Liver (tissue), 2 donors: ENCODE measurements at regions not wholly inside any gene's neighbourhood (a gene's known extent, or its start where the extent isn't known, plus 50 kb on each side); places are given as distances from the start of the nearest gene placed in this dataset.

Experiments
- TF ChIP-seq, protein P1 (sequence below): fragments of 150-350 bp; IDR thresholded peaks from 2 replicates; pipeline ENCODE4 v1.5.1; 2017; ENCODE audit warnings: improper control_type of control experiment, low read depth, low read length; ENCODE audit not compliant: missing input control
- TF ChIP-seq, protein P2 (sequence below): IDR thresholded peaks from 2 replicates; pipeline ENCODE4 v1.6.1; 2016; ENCODE audit warnings: antibody characterized with exemption, mild to moderate bottlenecking
- TF ChIP-seq, protein P3 (sequence below): IDR thresholded peaks from 2 replicates; pipeline ENCODE4 v1.6.1; 2016; ENCODE audit warnings: antibody characterized with exemption
- donor health status: healthy.

GRCh38 chr22:49352361-49353169 is 475.1 kb downstream of the BRD1 start:
- TF ChIP-seq, protein P1, sequence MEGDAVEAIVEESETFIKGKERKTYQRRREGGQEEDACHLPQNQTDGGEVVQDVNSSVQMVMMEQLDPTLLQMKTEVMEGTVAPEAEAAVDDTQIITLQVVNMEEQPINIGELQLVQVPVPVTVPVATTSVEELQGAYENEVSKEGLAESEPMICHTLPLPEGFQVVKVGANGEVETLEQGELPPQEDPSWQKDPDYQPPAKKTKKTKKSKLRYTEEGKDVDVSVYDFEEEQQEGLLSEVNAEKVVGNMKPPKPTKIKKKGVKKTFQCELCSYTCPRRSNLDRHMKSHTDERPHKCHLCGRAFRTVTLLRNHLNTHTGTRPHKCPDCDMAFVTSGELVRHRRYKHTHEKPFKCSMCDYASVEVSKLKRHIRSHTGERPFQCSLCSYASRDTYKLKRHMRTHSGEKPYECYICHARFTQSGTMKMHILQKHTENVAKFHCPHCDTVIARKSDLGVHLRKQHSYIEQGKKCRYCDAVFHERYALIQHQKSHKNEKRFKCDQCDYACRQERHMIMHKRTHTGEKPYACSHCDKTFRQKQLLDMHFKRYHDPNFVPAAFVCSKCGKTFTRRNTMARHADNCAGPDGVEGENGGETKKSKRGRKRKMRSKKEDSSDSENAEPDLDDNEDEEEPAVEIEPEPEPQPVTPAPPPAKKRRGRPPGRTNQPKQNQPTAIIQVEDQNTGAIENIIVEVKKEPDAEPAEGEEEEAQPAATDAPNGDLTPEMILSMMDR, result no peak
- TF ChIP-seq, protein P2, sequence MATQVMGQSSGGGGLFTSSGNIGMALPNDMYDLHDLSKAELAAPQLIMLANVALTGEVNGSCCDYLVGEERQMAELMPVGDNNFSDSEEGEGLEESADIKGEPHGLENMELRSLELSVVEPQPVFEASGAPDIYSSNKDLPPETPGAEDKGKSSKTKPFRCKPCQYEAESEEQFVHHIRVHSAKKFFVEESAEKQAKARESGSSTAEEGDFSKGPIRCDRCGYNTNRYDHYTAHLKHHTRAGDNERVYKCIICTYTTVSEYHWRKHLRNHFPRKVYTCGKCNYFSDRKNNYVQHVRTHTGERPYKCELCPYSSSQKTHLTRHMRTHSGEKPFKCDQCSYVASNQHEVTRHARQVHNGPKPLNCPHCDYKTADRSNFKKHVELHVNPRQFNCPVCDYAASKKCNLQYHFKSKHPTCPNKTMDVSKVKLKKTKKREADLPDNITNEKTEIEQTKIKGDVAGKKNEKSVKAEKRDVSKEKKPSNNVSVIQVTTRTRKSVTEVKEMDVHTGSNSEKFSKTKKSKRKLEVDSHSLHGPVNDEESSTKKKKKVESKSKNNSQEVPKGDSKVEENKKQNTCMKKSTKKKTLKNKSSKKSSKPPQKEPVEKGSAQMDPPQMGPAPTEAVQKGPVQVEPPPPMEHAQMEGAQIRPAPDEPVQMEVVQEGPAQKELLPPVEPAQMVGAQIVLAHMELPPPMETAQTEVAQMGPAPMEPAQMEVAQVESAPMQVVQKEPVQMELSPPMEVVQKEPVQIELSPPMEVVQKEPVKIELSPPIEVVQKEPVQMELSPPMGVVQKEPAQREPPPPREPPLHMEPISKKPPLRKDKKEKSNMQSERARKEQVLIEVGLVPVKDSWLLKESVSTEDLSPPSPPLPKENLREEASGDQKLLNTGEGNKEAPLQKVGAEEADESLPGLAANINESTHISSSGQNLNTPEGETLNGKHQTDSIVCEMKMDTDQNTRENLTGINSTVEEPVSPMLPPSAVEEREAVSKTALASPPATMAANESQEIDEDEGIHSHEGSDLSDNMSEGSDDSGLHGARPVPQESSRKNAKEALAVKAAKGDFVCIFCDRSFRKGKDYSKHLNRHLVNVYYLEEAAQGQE, result no peak
- TF ChIP-seq, protein P3, sequence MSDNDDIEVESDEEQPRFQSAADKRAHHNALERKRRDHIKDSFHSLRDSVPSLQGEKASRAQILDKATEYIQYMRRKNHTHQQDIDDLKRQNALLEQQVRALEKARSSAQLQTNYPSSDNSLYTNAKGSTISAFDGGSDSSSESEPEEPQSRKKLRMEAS, result no peak
